Activated naive CD8-positive, alpha-beta T cell treated with anti-CD3 and anti-CD28 coated beads, Interleukin-2, amount 50 U/mL, for 24 hours (primary cell): ENCODE measurements at regions not wholly inside any gene's neighbourhood (a gene's known extent, or its start where the extent isn't known, plus 50 kb on each side); places are given as distances from the start of the nearest gene placed in this dataset.

ENCODE experiments used
- ATAC-seq: fragments of 150-1000 bp; cut with Tn5 transposase; one replicate; pipeline ENCODE4 v1.10.0; 2021
- DNase-seq: peaks from one replicate; pipeline ENCODE4 v3.0.0; 2021
- H3K27ac Mint-ChIP-seq: one replicate; pipeline ENCODE4 v1.8.0; 2021; ENCODE audit warnings: mild to moderate bottlenecking, mixed read lengths
- H3K27me3 Mint-ChIP-seq: one replicate; pipeline ENCODE4 v1.8.0; 2021; ENCODE audit warnings: mixed read lengths
- H3K36me3 Mint-ChIP-seq: one replicate; pipeline ENCODE4 v1.8.0; 2021; ENCODE audit warnings: low read depth, mixed read lengths
- H3K4me1 Mint-ChIP-seq: one replicate; pipeline ENCODE4 v1.8.0; 2021; ENCODE audit warnings: mixed read lengths
- H3K4me3 Mint-ChIP-seq: one replicate; pipeline ENCODE4 v1.8.0; 2021; ENCODE audit warnings: mild to moderate bottlenecking, moderate library complexity, mixed read lengths
- H3K9me3 Mint-ChIP-seq: one replicate; pipeline ENCODE4 v1.8.0; 2021; ENCODE audit warnings: mixed read lengths

- Mint-ChIP-seq H3K27ac (no peak overlapping the region), H3K4me1 (peaks cover 25% of the 10 kb centered on the region), H3K4me3 (no peak overlapping the region), H3K27me3 (peaks cover 2% of the 10 kb centered on the region), H3K36me3 (no peaks in the 10 kb centered on the region), H3K9me3 (no peaks in the 10 kb centered on the region)
- DNase-seq (no peak), ATAC-seq (no peak)
Measured at GRCh38 chr4:184293552-184293951, 75.9 kb upstream of the ENPP6 start.

GRCh38 chr4:184292877-184293276 is 75.2 kb upstream of the ENPP6 start:
- DNase-seq (no peak), ATAC-seq (no peak)
- Mint-ChIP-seq H3K36me3 (no peaks in the 10 kb centered on the region), H3K4me3 (no peak overlapping the region), H3K27ac (no peak overlapping the region), H3K9me3 (no peaks in the 10 kb centered on the region), H3K27me3 (peaks cover 2% of the 10 kb centered on the region), H3K4me1 (peaks cover 32% of the 10 kb centered on the region)

GRCh38 chr4:184292465-184292867 is 74.8 kb upstream of the ENPP6 start:
- Mint-ChIP-seq H3K27ac (no peak overlapping the region), H3K4me1 (peaks cover 36% of the 10 kb centered on the region), H3K4me3 (no peak overlapping the region), H3K9me3 (no peaks in the 10 kb centered on the region), H3K27me3 (peaks cover 4% of the 10 kb centered on the region), H3K36me3 (no peaks in the 10 kb centered on the region)
- ATAC-seq, result no peak
- DNase-seq, result no peak

- peak overlapping the region; percentile 93 for H3K27ac Mint-ChIP-seq
- H3K4me3 Mint-ChIP-seq, result peak overlapping the region; percentile 25
- peaks cover 53% of the 10 kb centered on the region for H3K4me1 Mint-ChIP-seq
Measured at GRCh38 chr4:184289179-184289535, 71.5 kb upstream of the ENPP6 start.

GRCh38 chr4:184288451-184289178 is 70.9 kb upstream of the ENPP6 start:
- Mint-ChIP-seq H3K9me3 (no peaks in the 10 kb centered on the region), H3K27ac (peak overlapping the region; percentile 93), H3K36me3 (no peaks in the 10 kb centered on the region), H3K27me3 (peaks cover 3% of the 10 kb centered on the region), H3K4me3 (peak overlapping the region; percentile 61), H3K4me1 (peaks cover 56% of the 10 kb centered on the region)
- DNase-seq (peak; percentile 54), ATAC-seq (peak; percentile 81)

More at GRCh38 chr4:184289179-184289535, 71.5 kb upstream of the ENPP6 start:
- ATAC-seq, result no peak
- no peak for DNase-seq
- Mint-ChIP-seq H3K27me3 (peaks cover 3% of the 10 kb centered on the region), H3K9me3 (no peaks in the 10 kb centered on the region), H3K36me3 (no peaks in the 10 kb centered on the region)

GRCh38 chr4:184287697-184288255 is 70.1 kb upstream of the ENPP6 start:
- H3K9me3 Mint-ChIP-seq, result no peaks in the 10 kb centered on the region
- peaks cover 3% of the 10 kb centered on the region for H3K27me3 Mint-ChIP-seq
- no peak for DNase-seq
- peak overlapping the region; percentile 61 for H3K4me3 Mint-ChIP-seq
- no peaks in the 10 kb centered on the region for H3K36me3 Mint-ChIP-seq
- peaks cover 65% of the 10 kb centered on the region for H3K4me1 Mint-ChIP-seq
- peak overlapping the region; percentile 93 for H3K27ac Mint-ChIP-seq
- no peak for ATAC-seq

- Mint-ChIP-seq H3K27me3 (peaks cover 3% of the 10 kb centered on the region), H3K27ac (no peak overlapping the region), H3K4me1 (peaks cover 79% of the 10 kb centered on the region), H3K9me3 (no peaks in the 10 kb centered on the region), H3K36me3 (no peaks in the 10 kb centered on the region), H3K4me3 (no peak overlapping the region)
- no peak for DNase-seq
- ATAC-seq, result no peak
Measured at GRCh38 chr4:184286358-184286757, 68.7 kb upstream of the ENPP6 start.

- DNase-seq (no peak), ATAC-seq (no peak)
- Mint-ChIP-seq H3K36me3 (no peaks in the 10 kb centered on the region), H3K27ac (no peak overlapping the region), H3K9me3 (no peaks in the 10 kb centered on the region), H3K4me1 (peaks cover 81% of the 10 kb centered on the region), H3K4me3 (no peak overlapping the region), H3K27me3 (peaks cover 3% of the 10 kb centered on the region)
Measured at GRCh38 chr4:184284742-184285141, 67.1 kb upstream of the ENPP6 start.

GRCh38 chr4:184284336-184284690 is 66.6 kb upstream of the ENPP6 start:
- H3K4me1 Mint-ChIP-seq, result peaks cover 80% of the 10 kb centered on the region
- H3K36me3 Mint-ChIP-seq, result no peaks in the 10 kb centered on the region
- peaks cover 3% of the 10 kb centered on the region for H3K27me3 Mint-ChIP-seq
- H3K27ac Mint-ChIP-seq, result no peak overlapping the region
- ATAC-seq (no peak), DNase-seq (no peak)
- no peaks in the 10 kb centered on the region for H3K9me3 Mint-ChIP-seq
- no peak overlapping the region for H3K4me3 Mint-ChIP-seq

- no peak for DNase-seq
- Mint-ChIP-seq H3K4me3 (no peak overlapping the region), H3K9me3 (no peaks in the 10 kb centered on the region), H3K27ac (peak overlapping the region; percentile 90), H3K4me1 (peaks cover 76% of the 10 kb centered on the region), H3K27me3 (peaks cover 3% of the 10 kb centered on the region), H3K36me3 (no peaks in the 10 kb centered on the region)
- ATAC-seq, result no peak
Measured at GRCh38 chr4:184283659-184284335, 66.1 kb upstream of the ENPP6 start.

- ATAC-seq, result peak; percentile 41
- no peak for DNase-seq
- peaks cover 75% of the 10 kb centered on the region for H3K4me1 Mint-ChIP-seq
Measured at GRCh38 chr4:184282895-184283654, 65.4 kb upstream of the ENPP6 start.

GRCh38 chr4:184282251-184282713 is 64.6 kb upstream of the ENPP6 start:
- no peaks in the 10 kb centered on the region for H3K9me3 Mint-ChIP-seq
- DNase-seq, result peak; percentile 69
- no peaks in the 10 kb centered on the region for H3K36me3 Mint-ChIP-seq
- peaks cover 73% of the 10 kb centered on the region for H3K4me1 Mint-ChIP-seq
- peak overlapping the region; percentile 90 for H3K27ac Mint-ChIP-seq
- ATAC-seq, result peak; percentile 87
- H3K4me3 Mint-ChIP-seq, result peak overlapping the region; percentile 37
- no peaks in the 10 kb centered on the region for H3K27me3 Mint-ChIP-seq

More at GRCh38 chr4:184282895-184283654, 65.4 kb upstream of the ENPP6 start:
- Mint-ChIP-seq H3K4me3 (peak overlapping the region; percentile 42), H3K27me3 (peaks cover 3% of the 10 kb centered on the region), H3K36me3 (no peaks in the 10 kb centered on the region), H3K9me3 (no peaks in the 10 kb centered on the region), H3K27ac (peak overlapping the region; percentile 90)

- Mint-ChIP-seq H3K4me1 (peaks cover 71% of the 10 kb centered on the region), H3K27ac (peak overlapping the region; percentile 90), H3K4me3 (peak overlapping the region; percentile 37), H3K9me3 (peaks cover 4% of the 10 kb centered on the region), H3K36me3 (peaks cover 4% of the 10 kb centered on the region), H3K27me3 (no peaks in the 10 kb centered on the region)
- DNase-seq (no peak), ATAC-seq (peak; percentile 27)
Measured at GRCh38 chr4:184281231-184282139, 63.8 kb upstream of the ENPP6 start.
